SU-DHL-6 (cell line): ENCODE measurements at regions not wholly inside any gene's neighbourhood (a gene's known extent, or its start where the extent isn't known, plus 50 kb on each side); places are given as distances from the start of the nearest gene placed in this dataset.

ENCODE experiments used
- H2AFZ ChIP-seq: fragments of 200-600 bp; sonication (generic); 2 replicates; pipeline ENCODE4 v1.6.1; 2014; ENCODE audit warnings: low read depth, mild to moderate bottlenecking, moderate library complexity, mixed read lengths, antibody characterized with exemption, low read length; ENCODE audit not compliant: severe bottlenecking
- H3F3A ChIP-seq: fragments of 200-600 bp; shearing (Covaris generic); 2 replicates; pipeline ENCODE4 v1.6.0; 2016; ENCODE audit warnings: antibody characterized with exemption, mild to moderate bottlenecking; ENCODE audit not compliant: insufficient read depth
- H3K27ac ChIP-seq: fragments of 200-600 bp; sonication (generic); 2 replicates; pipeline ENCODE4 v1.5.1; 2016; ENCODE audit warnings: low read depth, mild to moderate bottlenecking, low read length, moderate library complexity, mixed read lengths
- H3K27me3 ChIP-seq: fragments of 200-600 bp; sonication (generic), shearing (Covaris generic); 2 replicates; pipeline ENCODE4 v1.6.0; 2014; ENCODE audit warnings: mild to moderate bottlenecking, low read length
- H3K36me3 ChIP-seq: fragments of 200-600 bp; sonication (generic); 2 replicates; pipeline ENCODE4 v1.6.1; 2014; ENCODE audit warnings: mild to moderate bottlenecking, low read length, mixed read lengths
- H3K4me2 ChIP-seq: fragments of 300-600, 200-600 bp; shearing (Covaris generic), sonication (generic); 2 replicates; pipeline ENCODE4 v1.6.0; 2014; ENCODE audit warnings: low read length, low read depth, mild to moderate bottlenecking; ENCODE audit not compliant: poor library complexity, severe bottlenecking
- H3K4me3 ChIP-seq: fragments of 200-600 bp; sonication (generic); 2 replicates; pipeline ENCODE4 v1.5.1; 2014; ENCODE audit warnings: antibody characterized with exemption, low read length, mild to moderate bottlenecking, mixed read lengths; ENCODE audit not compliant: insufficient read depth, poor library complexity, severe bottlenecking
- H3K79me2 ChIP-seq: fragments of 200-600 bp; sonication (generic); 2 replicates; pipeline ENCODE4 v1.6.1; 2014; ENCODE audit warnings: mild to moderate bottlenecking, low read length, moderate library complexity; ENCODE audit not compliant: insufficient read depth
- H3K9ac ChIP-seq: fragments of 200-600 bp; sonication (generic); 2 replicates; pipeline ENCODE4 v1.7.0; 2014; ENCODE audit warnings: mild to moderate bottlenecking, low read length
- H3K9me2 ChIP-seq: fragments of 200-600 bp; sonication (generic); replicated peaks from 2 replicates; pipeline ENCODE4 v1.6.1; 2014; ENCODE audit warnings: low read length; ENCODE audit not compliant: insufficient read depth
- H3K9me3 ChIP-seq: fragments of 200-600 bp; sonication (generic); 2 replicates; pipeline ENCODE4 v1.6.1; 2014; ENCODE audit warnings: low read length, mixed read lengths; ENCODE audit not compliant: insufficient read depth
- H4K20me1 ChIP-seq: fragments of 200-600 bp; sonication (generic); 2 replicates; pipeline ENCODE4 v1.6.1; 2014; ENCODE audit warnings: low read depth, mild to moderate bottlenecking, antibody characterized with exemption, low read length, moderate library complexity, mixed read lengths
- CTCF ChIP-seq: fragments of 200-600 bp; sonication (generic); IDR thresholded peaks from one replicate; pipeline ENCODE4 v1.5.1; 2017; ENCODE audit warnings: antibody characterized with exemption, mild to moderate bottlenecking, low read length, moderate library complexity; ENCODE audit not compliant: insufficient read depth, poor library complexity, severe bottlenecking
- EZH2phosphoT487 ChIP-seq: fragments of 200-600 bp; sonication (generic), shearing (Covaris generic); conservative IDR thresholded peaks from 2 replicates; pipeline ENCODE4 v1.6.1; 2018; ENCODE audit warnings: mild to moderate bottlenecking, antibody characterized with exemption, low read length, moderate library complexity, mixed read lengths

DNA sequence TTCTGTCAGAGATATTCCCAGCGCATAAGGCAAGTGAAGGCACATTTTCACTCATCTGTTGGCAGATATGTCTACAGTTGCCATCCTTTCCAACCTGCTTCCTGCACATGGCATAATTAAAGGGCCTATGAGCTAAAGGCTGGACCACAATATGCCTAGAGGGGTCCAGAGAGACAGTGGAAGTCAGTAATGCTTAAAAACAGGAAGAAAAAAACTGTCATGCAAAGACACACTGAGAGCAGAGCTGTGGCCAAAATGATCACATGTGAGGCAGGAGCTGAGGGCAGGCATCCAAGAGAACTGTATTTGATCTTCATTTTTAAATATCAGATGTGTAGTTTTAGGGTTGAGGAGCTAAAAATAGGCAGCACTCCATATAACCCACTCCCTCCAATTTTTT is 125.0 kb upstream of the BACH2 start:
- H2AFZ ChIP-seq, result no peak overlapping the region
- H3K36me3 ChIP-seq, result no peaks in the 10 kb centered on the region
- H3K27me3 ChIP-seq, result no peaks in the 10 kb centered on the region
- H3K9me2 ChIP-seq, result no peaks in the 10 kb centered on the region
- TF ChIP-seq CTCF (no peak), EZH2phosphoT487 (no peak)
- H4K20me1 ChIP-seq, result no peaks in the 10 kb centered on the region
- H3K79me2 ChIP-seq, result no peaks in the 10 kb centered on the region
- no peak overlapping the region for H3K27ac ChIP-seq
- H3K4me3 ChIP-seq, result no peak overlapping the region
- no peaks in the 10 kb centered on the region for H3F3A ChIP-seq
- no peak overlapping the region for H3K9ac ChIP-seq
- H3K9me3 ChIP-seq, result no peaks in the 10 kb centered on the region
- H3K4me2 ChIP-seq, result no peak overlapping the region

DNA sequence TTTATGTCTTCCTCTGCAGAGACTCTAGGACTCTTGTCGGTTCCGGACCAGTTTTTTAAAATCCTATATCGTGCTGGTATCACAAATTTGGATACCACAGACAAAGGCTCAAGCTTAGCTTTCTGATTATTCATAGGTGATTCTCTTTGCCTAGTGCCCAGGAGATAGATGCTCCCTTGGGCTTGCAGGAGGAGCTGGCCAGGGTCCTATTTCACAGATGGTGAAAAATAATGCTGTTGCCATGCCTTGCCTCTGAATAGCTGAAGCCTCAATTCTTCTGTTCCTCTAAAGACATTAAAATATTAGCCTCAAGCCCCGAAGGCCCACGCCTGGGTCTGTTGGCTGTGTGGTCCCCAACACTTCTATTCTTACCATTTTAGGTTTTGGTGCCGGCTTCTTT is 123.9 kb upstream of the BACH2 start:
- H3K4me2 ChIP-seq, result no peak overlapping the region
- TF ChIP-seq CTCF, result no peak
- no peak for TF ChIP-seq EZH2phosphoT487
- H3F3A ChIP-seq, result no peaks in the 10 kb centered on the region
- no peaks in the 10 kb centered on the region for H3K36me3 ChIP-seq
- H3K9me3 ChIP-seq, result no peaks in the 10 kb centered on the region
- H3K27me3 ChIP-seq, result no peaks in the 10 kb centered on the region
- H4K20me1 ChIP-seq, result no peaks in the 10 kb centered on the region
- H3K4me3 ChIP-seq, result no peak overlapping the region
- H3K27ac ChIP-seq, result no peak overlapping the region
- no peak overlapping the region for H2AFZ ChIP-seq
- H3K9me2 ChIP-seq, result no peaks in the 10 kb centered on the region
- no peaks in the 10 kb centered on the region for H3K79me2 ChIP-seq
- H3K9ac ChIP-seq, result no peak overlapping the region

GRCh38 chr6:90417385-90417784 is 120.7 kb upstream of the BACH2 start:
- Histone ChIP-seq H4K20me1 (no peaks in the 10 kb centered on the region), H3K36me3 (no peaks in the 10 kb centered on the region), H3K27me3 (no peaks in the 10 kb centered on the region), H3K27ac (no peak overlapping the region), H3K9me3 (no peaks in the 10 kb centered on the region), H3K9me2 (no peaks in the 10 kb centered on the region), H3K9ac (no peak overlapping the region), H3F3A (no peaks in the 10 kb centered on the region), H3K4me3 (no peak overlapping the region), H3K4me2 (no peak overlapping the region), H2AFZ (no peak overlapping the region), H3K79me2 (no peaks in the 10 kb centered on the region)
- TF ChIP-seq EZH2phosphoT487 (no peak), CTCF (no peak)

GRCh38 chr6:90416322-90416721 is 119.7 kb upstream of the BACH2 start:
- H3K27ac ChIP-seq, result no peak overlapping the region
- no peak for TF ChIP-seq CTCF
- TF ChIP-seq EZH2phosphoT487, result no peak
- H3K27me3 ChIP-seq, result no peaks in the 10 kb centered on the region
- H3F3A ChIP-seq, result no peaks in the 10 kb centered on the region
- no peaks in the 10 kb centered on the region for H3K9me2 ChIP-seq
- no peak overlapping the region for H2AFZ ChIP-seq
- H3K79me2 ChIP-seq, result no peaks in the 10 kb centered on the region
- no peaks in the 10 kb centered on the region for H3K9me3 ChIP-seq
- H4K20me1 ChIP-seq, result no peaks in the 10 kb centered on the region
- no peak overlapping the region for H3K4me3 ChIP-seq
- no peak overlapping the region for H3K4me2 ChIP-seq
- no peak overlapping the region for H3K9ac ChIP-seq
- H3K36me3 ChIP-seq, result no peaks in the 10 kb centered on the region
